HepG2 (cell line): ENCODE measurements at regions not wholly inside any gene's neighbourhood (a gene's known extent, or its start where the extent isn't known, plus 50 kb on each side); places are given as distances from the start of the nearest gene placed in this dataset.

ENCODE experiments used
- ATAC-seq: fragments of 200-7000 bp; cut with Tn5 transposase; 3 replicates; pipeline ENCODE4 v1.9.1; 2020; ENCODE audit warnings: mild to moderate bottlenecking, moderate library complexity
- BruUV-seq: library from RNA; stranded (reverse); fragments of 400-500 nt; replicated peaks from 2 replicates; lab custom pipeline; 2021; lab: Mats Ljungman, UMichigan
- CTCF ChIA-PET: fragments of 300-600 bp; formaldehyde crosslinking; extraction: SDS; loops from one replicate; lab custom pipeline; 2021; ENCODE audit warnings: low total read pairs, inconsistent platforms, low intra/inter-chr PET ratio; lab: Yijun Ruan, JAX
- POLR2A ChIA-PET: fragments of 350-600 bp; sonication (Branson Sonifier 250); formaldehyde crosslinking; loops from one replicate; lab custom pipeline; 2020; ENCODE audit warnings: antibody characterized with exemption, inconsistent platforms; lab: Yijun Ruan, JAX
- DNase-seq: peaks from one replicate; pipeline ENCODE4 v3.0.0-alpha.2; 2015; ENCODE audit warnings: low spot score
- FAIRE-seq: peaks from 3 replicates; lab custom pipeline; 2011; peaks lifted over from hg19 to GRCh38; lab: Jason Lieb, UNC
- H2AFZ ChIP-seq: one replicate; pipeline ENCODE4 v1.6.1; 2011; ENCODE audit warnings: low read length, inconsistent platforms
- H3K27ac ChIP-seq: fragments of 300-600 bp; 3 replicates; pipeline ENCODE4 v1.8.0; 2011; ENCODE audit warnings: mixed run types, mild to moderate bottlenecking, mixed read lengths, low read length, inconsistent platforms; ENCODE audit not compliant: insufficient read depth; ENCODE audit errors: extremely low read length
- H3K27me3 ChIP-seq, 2 experiments: fragments of 200-600 bp in 1 of 2; 2 replicates in 1 of 2; 3 replicates in 1 of 2; pipeline versions ENCODE4 v1.6.0 to v1.8.0; 2011; ENCODE audit warnings: low read length in 2 of 2, mild to moderate bottlenecking in 2 of 2, moderate library complexity in 2 of 2, inconsistent platforms in 1 of 2; ENCODE audit not compliant: insufficient read depth in 2 of 2, control insufficient read depth in 1 of 2
- H3K36me3 ChIP-seq, 2 experiments: fragments of 200-600 bp in 1 of 2; replicated peaks in 1 of 2; 2 replicates in 1 of 2; 3 replicates in 1 of 2; pipeline versions ENCODE4 v1.5.1 to v1.8.0; 2011; ENCODE audit warnings: low read length in 2 of 2, inconsistent platforms in 1 of 2; ENCODE audit not compliant: insufficient read depth in 2 of 2, control insufficient read depth in 1 of 2
- H3K4me1 ChIP-seq: 2 replicates; pipeline ENCODE4 v1.5.1; 2012; ENCODE audit warnings: low read length, inconsistent platforms; ENCODE audit not compliant: insufficient read depth
- H3K4me2 ChIP-seq: 2 replicates; pipeline ENCODE4 v1.6.0; 2011; ENCODE audit warnings: low read depth, low read length, inconsistent platforms
- H3K4me3 ChIP-seq, 3 experiments: fragments of 200-600 bp in 1 of 3; sonication (generic), shearing (Covaris generic) in 1 of 3; replicated peaks in 1 of 3; 2 replicates each; pipeline ENCODE4 v1.5.1; 2011 to 2016; ENCODE audit warnings: low read length in 3 of 3, inconsistent platforms in 2 of 3, low read depth in 2 of 3, mild to moderate bottlenecking in 2 of 3, control low read depth in 1 of 3, mixed read lengths in 1 of 3; ENCODE audit not compliant: insufficient read depth in 1 of 3
- H3K79me2 ChIP-seq: one replicate; pipeline ENCODE4 v1.6.1; 2011; ENCODE audit warnings: low read length, inconsistent platforms; ENCODE audit not compliant: insufficient read depth
- H3K9ac ChIP-seq: 2 replicates; pipeline ENCODE4 v1.6.0; 2011; ENCODE audit warnings: mild to moderate bottlenecking, low read depth, low read length, inconsistent platforms; ENCODE audit not compliant: insufficient read depth
- H3K9me3 ChIP-seq: 2 replicates; pipeline ENCODE4 v1.5.1; 2012; ENCODE audit warnings: mild to moderate bottlenecking, low read length
- H4K20me1 ChIP-seq: 2 replicates; pipeline ENCODE4 v1.6.0; 2011; ENCODE audit warnings: inconsistent platforms, mild to moderate bottlenecking, low read length, moderate library complexity; ENCODE audit not compliant: insufficient read depth
- EZH2 ChIP-seq: conservative IDR thresholded peaks from 2 replicates; pipeline ENCODE4 v1.6.1; 2012; ENCODE audit warnings: mild to moderate bottlenecking, low read depth, low read length, moderate library complexity
- FOXA3 ChIP-seq: IDR thresholded peaks from 2 replicates; pipeline ENCODE4 v1.6.1; 2016; ENCODE audit warnings: missing genetic modification reagents, missing compliant biosample characterization
- HMGXB4 ChIP-seq, 2 experiments: sonication (generic) in 1 of 2; formaldehyde crosslinking in 1 of 2; IDR thresholded peaks; 2 replicates each; pipeline versions ENCODE4 v1.4.0 to v1.6.1; 2018 to 2020; ENCODE audit warnings: missing genetic modification reagents in 2 of 2, borderline replicate concordance in 1 of 2, low read depth in 1 of 2, mild to moderate bottlenecking in 1 of 2, missing biosample characterization in 1 of 2
- RORA ChIP-seq: sonication (generic); formaldehyde crosslinking; IDR thresholded peaks from 2 replicates; pipeline ENCODE4 v1.5.0; 2020; ENCODE audit warnings: mild to moderate bottlenecking, missing genetic modification reagents, moderate library complexity
- SRSF1 ChIP-seq: fragments of 200-400 bp; formaldehyde crosslinking; optimal IDR thresholded peaks from 2 replicates; pipeline ENCODE3; 2017; ENCODE audit warnings: mild to moderate bottlenecking, low read depth, low read length, moderate library complexity
- YEATS2 ChIP-seq: sonication (generic); formaldehyde crosslinking; IDR thresholded peaks from 2 replicates; pipeline ENCODE4 v1.4.0; 2020; ENCODE audit warnings: missing genetic modification reagents, borderline replicate concordance
- ZNF777 ChIP-seq: sonication (generic); formaldehyde crosslinking; IDR thresholded peaks from 2 replicates; pipeline ENCODE4 v1.4.0; 2020; ENCODE audit warnings: missing genetic modification reagents
- WGBS: methylation state at CpG from one replicate; pipeline ENCODE4 v1.1.6; 2017; ENCODE audit warnings: low lambda C conversion rate; 5-methylcytosine and 5-hydroxymethylcytosine counted together
- in situ Hi-C: cut with HindIII; loops from 2 replicates; pipeline ENCODE4 v1.10.0; 2017; ENCODE audit warnings: low pct_unique_long_range_greater_than_20kb; ENCODE audit not compliant: extremely low pct_ligation_motif_present
- intact Hi-C: fragments of 100-400 bp; cut with micrococcal nuclease; formaldehyde crosslinking; loops from one replicate; pipeline ENCODE4 v1.10.0; 2022; ENCODE audit not compliant: unreplicated experiment

GRCh38 chr12:111037047-111037446 lies 116.7 kb upstream of the MYL2 start:
- FAIRE-seq (no peak), ATAC-seq (no peak), DNase-seq (no peak)
- no peak overlapping the region for H3K4me3 ChIP-seq
- H4K20me1 ChIP-seq, result no peaks in the 10 kb centered on the region
- BruUV-seq, result no TSS peak
- in situ Hi-C loops, result no loop called here
- no peak overlapping the region for H3K27ac ChIP-seq
- H3K4me2 ChIP-seq, result no peak overlapping the region
- intact Hi-C loops, result no loop called here
- peaks cover 1 to 48% of the 10 kb centered on the region in 2 experiments; a peak in 4 of 5 replicates for H3K27me3 ChIP-seq
- no peaks in the 10 kb centered on the region for H3K79me2 ChIP-seq
- no peak overlapping the region for H3K9ac ChIP-seq
- TF ChIP-seq RORA (no peak), FOXA3 (no peak), ZNF777 (CRISPR knock-in tag) (no peak), HMGXB4 (CRISPR knock-in tag; IDR thresholded peaks at IDR 0.05; ENCODE audit: borderline replicate concordance in 1 of 2, low read depth in 1 of 2) (no peak), YEATS2 (CRISPR knock-in tag) (no peak)
- H2AFZ ChIP-seq, result no peak overlapping the region
- ChIA-PET CTCF (no interaction called here), POLR2A (no interaction called here)
- 4% methylated on average over 4 of the region's 23 CpGs for WGBS
- no peaks in the 10 kb centered on the region for H3K4me1 ChIP-seq
- no peaks in the 10 kb centered on the region for H3K36me3 ChIP-seq
- H3K9me3 ChIP-seq, result no peaks in the 10 kb centered on the region

GRCh38 chr12:111035578-111036301 lies 115.4 kb upstream of the MYL2 start:
- peak; percentile 15; the same call in 1 of the 2 replicates for TF ChIP-seq EZH2
- no peak for TF ChIP-seq SRSF1
- Histone ChIP-seq H3K4me2 (no peak overlapping the region), H3K27ac (no peak overlapping the region), H4K20me1 (no peaks in the 10 kb centered on the region), H3K27me3 (peaks cover 1 to 51% of the 10 kb centered on the region in 2 experiments; a peak in 4 of 5 replicates), H2AFZ (no peak overlapping the region), H3K9me3 (no peaks in the 10 kb centered on the region), H3K79me2 (no peaks in the 10 kb centered on the region), H3K36me3 (no peaks in the 10 kb centered on the region), H3K4me3 (no peak overlapping the region), H3K4me1 (no peaks in the 10 kb centered on the region), H3K9ac (no peak overlapping the region)
- intact Hi-C loops (no loop called here), in situ Hi-C loops (no loop called here)
- no TSS peak for BruUV-seq
- 24% methylated on average over 32 of the region's 36 CpGs for WGBS
- FAIRE-seq (no peak), ATAC-seq (no peak), DNase-seq (no peak)
- ChIA-PET POLR2A (no interaction called here), CTCF (no interaction called here)
